ENCODE measurements at regions not wholly inside any gene's neighbourhood (a gene's known extent, or its start where the extent isn't known, plus 50 kb on each side); places are given as distances from the start of the nearest gene placed in this dataset.

DNA sequence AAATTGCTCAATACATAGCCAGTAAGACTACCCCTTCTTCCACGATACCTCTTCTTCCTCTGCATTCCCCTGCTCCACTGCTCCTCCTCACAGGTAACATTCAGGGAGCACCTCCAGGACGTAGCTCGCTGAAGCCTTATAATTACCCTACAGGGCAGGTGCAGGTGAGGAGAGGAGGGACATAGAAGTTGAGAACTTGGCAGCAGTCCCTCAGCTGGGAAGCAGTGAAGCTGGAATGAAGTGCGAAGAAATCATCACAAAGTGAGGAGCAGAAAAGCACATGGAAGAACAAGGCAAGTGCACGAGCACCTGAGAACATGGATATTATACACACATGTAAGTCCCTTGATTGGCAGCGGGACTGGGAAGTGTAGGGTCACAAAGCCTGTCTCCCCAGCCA is 118.2 kb downstream of the HSD17B3 start:
- H3K4me1 ChIP-seq = peaks cover 0 to 18% (median 4%) of the 10 kb centered on the region in 3 donors
- no peak for TF ChIP-seq EP300 (IDR thresholded peaks at IDR 0.05)
- TF ChIP-seq, protein P1, sequence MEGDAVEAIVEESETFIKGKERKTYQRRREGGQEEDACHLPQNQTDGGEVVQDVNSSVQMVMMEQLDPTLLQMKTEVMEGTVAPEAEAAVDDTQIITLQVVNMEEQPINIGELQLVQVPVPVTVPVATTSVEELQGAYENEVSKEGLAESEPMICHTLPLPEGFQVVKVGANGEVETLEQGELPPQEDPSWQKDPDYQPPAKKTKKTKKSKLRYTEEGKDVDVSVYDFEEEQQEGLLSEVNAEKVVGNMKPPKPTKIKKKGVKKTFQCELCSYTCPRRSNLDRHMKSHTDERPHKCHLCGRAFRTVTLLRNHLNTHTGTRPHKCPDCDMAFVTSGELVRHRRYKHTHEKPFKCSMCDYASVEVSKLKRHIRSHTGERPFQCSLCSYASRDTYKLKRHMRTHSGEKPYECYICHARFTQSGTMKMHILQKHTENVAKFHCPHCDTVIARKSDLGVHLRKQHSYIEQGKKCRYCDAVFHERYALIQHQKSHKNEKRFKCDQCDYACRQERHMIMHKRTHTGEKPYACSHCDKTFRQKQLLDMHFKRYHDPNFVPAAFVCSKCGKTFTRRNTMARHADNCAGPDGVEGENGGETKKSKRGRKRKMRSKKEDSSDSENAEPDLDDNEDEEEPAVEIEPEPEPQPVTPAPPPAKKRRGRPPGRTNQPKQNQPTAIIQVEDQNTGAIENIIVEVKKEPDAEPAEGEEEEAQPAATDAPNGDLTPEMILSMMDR (IDR thresholded peaks at IDR 0.05) = no peak
- TF ChIP-seq POLR2AphosphoS5 (IDR thresholded peaks at IDR 0.05) = no peak
- no peak for TF ChIP-seq POLR2A (IDR thresholded peaks at IDR 0.05)
- H3K27ac ChIP-seq = no peak overlapping the region
- no peak overlapping the region for H3K4me3 ChIP-seq
- ATAC-seq = no peak
- no peaks in the 10 kb centered on the region for H3K27me3 ChIP-seq
- no peaks in the 10 kb centered on the region for H3K9me3 ChIP-seq
- no peaks in the 10 kb centered on the region for H3K36me3 ChIP-seq
- WGBS, 2 donors (ENCODE audit: low coverage in 1 of 2) = 92% methylated on average over 2 of the region's 6 CpGs; no CpG with 5 or more reads in 1 of the 2 donors

DNA sequence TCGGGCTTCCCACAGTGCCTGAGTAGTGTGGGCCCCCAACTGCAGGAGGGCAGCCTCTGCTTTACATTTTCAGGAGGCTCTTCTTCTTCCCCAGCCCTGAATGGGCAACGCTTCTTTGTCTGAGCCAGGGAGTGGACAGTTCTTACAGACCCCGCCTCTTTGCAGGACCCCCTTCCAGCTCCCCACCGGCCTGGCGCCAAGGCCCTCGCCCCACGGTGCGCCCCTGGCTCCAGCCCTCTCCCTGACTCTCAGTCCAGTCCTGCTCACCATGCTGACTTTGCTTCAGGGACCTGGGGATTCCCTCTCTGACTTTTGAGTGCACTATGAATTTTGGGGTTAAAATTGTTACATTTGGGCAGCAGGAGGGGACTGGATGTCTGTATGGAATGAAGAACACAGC is 123.8 kb downstream of the HSD17B3 start:
- no peak overlapping the region for H3K4me3 ChIP-seq
- 70 to 100% methylated on average over 1 to 2 of the region's 8 CpGs for WGBS, 2 donors (ENCODE audit: low coverage in 1 of 2)
- H3K4me1 ChIP-seq = no peaks in the 10 kb centered on the region
- peaks cover 4% of the 10 kb centered on the region for H3K27me3 ChIP-seq
- no peak for TF ChIP-seq POLR2AphosphoS5 (IDR thresholded peaks at IDR 0.05)
- TF ChIP-seq, protein P1 (IDR thresholded peaks at IDR 0.05) = no peak
- no peak for TF ChIP-seq EP300 (IDR thresholded peaks at IDR 0.05)
- TF ChIP-seq POLR2A (IDR thresholded peaks at IDR 0.05) = no peak
- no peaks in the 10 kb centered on the region for H3K9me3 ChIP-seq
- H3K27ac ChIP-seq = no peak overlapping the region
- H3K36me3 ChIP-seq = no peaks in the 10 kb centered on the region
- no peak for ATAC-seq

DNA sequence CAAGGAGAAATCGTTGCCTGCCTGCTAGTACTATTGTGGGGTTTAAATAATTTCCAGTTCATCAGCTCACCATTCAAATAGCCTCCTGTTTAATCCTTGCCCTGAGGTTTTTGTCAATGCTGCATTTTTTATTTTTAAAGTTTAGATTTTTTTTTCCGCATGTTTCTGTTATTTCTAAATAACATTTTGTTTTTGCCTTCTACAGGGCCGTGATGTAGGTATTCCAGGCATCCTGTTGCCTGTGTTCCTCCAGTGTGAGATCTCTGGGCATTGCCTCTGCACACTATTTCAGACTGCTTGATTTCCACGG is 124.3 kb downstream of the HSD17B3 start:
- 46 to 60% methylated on average over 2 to 4 of the region's 4 CpGs for WGBS, 2 donors (ENCODE audit: low coverage in 1 of 2)

DNA sequence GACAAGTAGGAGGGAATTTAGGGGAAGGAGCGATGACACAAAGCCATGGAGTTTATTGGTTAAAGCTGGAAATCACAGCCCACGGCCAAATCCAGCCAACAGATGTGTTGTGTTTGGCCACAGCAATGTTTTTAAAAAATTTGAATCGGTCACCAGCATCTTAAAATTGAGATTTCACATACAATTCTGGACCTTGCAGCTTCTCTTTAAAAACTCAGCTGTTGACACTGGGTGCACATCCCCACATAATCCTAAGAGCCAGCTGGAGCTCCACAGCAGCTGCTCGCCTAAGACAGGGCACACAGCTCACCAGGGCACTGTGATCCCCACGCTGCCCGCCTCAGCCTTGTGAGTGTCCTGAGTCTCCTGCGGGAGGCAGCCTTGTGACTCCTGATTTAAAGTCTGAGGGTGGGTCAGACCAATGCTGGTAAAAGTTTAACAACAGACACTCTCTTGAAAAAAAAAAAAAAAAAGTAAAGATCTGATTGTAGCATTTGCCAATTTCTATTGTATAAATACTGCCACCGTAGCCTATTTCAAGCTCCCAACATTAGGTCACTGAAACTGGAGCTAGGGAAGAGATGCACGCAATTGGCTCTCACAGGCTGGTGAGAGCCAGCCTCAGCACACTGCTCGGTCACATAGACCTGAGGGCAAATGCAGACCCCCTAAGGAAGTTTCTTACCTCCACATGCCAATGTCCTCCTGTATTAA is 124.8 kb downstream of the HSD17B3 start:
- Histone ChIP-seq H3K4me3 (no peak overlapping the region), H3K4me1 (no peaks in the 10 kb centered on the region), H3K9me3 (no peaks in the 10 kb centered on the region), H3K27me3 (peaks cover 4% of the 10 kb centered on the region), H3K27ac (no peak overlapping the region), H3K36me3 (no peaks in the 10 kb centered on the region)
- WGBS, 2 donors (ENCODE audit: low coverage in 1 of 2) = 56 to 57% methylated on average over 5 to 10 of the region's 10 CpGs
- TF ChIP-seq POLR2A (IDR thresholded peaks at IDR 0.05) (no peak), POLR2AphosphoS5 (IDR thresholded peaks at IDR 0.05) (no peak), EP300 (IDR thresholded peaks at IDR 0.05) (no peak)
- TF ChIP-seq, protein P1 (IDR thresholded peaks at IDR 0.05) = no peak
- ATAC-seq = no peak

More for the DNA sequence above, 124.3 kb downstream of the HSD17B3 start:
- Histone ChIP-seq H3K27ac (no peak overlapping the region), H3K27me3 (peaks cover 4% of the 10 kb centered on the region), H3K9me3 (no peaks in the 10 kb centered on the region), H3K4me3 (no peak overlapping the region), H3K36me3 (no peaks in the 10 kb centered on the region), H3K4me1 (no peaks in the 10 kb centered on the region)
- no peak for TF ChIP-seq POLR2A (IDR thresholded peaks at IDR 0.05)
- no peak for TF ChIP-seq EP300 (IDR thresholded peaks at IDR 0.05)
- TF ChIP-seq, protein P1 (IDR thresholded peaks at IDR 0.05) = no peak
- no peak for TF ChIP-seq POLR2AphosphoS5 (IDR thresholded peaks at IDR 0.05)
- ATAC-seq = no peak

DNA sequence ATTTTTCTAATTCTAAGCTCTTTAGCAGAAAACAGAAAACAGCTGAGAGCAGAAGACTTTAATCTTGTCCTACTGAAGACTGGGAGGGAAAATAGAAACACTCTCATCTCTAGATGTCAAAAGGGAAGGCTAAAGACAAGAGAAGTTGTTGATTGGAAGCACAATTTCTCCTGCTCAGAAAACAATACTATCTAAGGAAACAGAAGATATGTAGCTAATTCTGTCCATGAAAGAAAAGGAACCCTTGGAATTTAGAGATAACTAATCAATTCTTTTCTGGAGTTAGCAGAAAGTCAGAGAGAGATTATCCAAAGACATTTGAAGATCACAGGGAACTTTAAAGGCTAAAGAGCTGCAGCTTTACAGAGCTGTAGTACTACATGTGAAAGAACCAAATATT is 126.2 kb downstream of the HSD17B3 start:
- no peaks in the 10 kb centered on the region for H3K9me3 ChIP-seq
- no peak overlapping the region for H3K27ac ChIP-seq
- TF ChIP-seq POLR2A (IDR thresholded peaks at IDR 0.05) (no peak), EP300 (IDR thresholded peaks at IDR 0.05) (no peak), POLR2AphosphoS5 (IDR thresholded peaks at IDR 0.05) (no peak)
- TF ChIP-seq, protein P1 (IDR thresholded peaks at IDR 0.05) = no peak
- H3K27me3 ChIP-seq = peaks cover 4% of the 10 kb centered on the region
- H3K4me3 ChIP-seq = no peak overlapping the region
- H3K4me1 ChIP-seq = no peaks in the 10 kb centered on the region
- no peak for ATAC-seq
- no peaks in the 10 kb centered on the region for H3K36me3 ChIP-seq
